HepG2 (cell line): ENCODE measurements at regions not wholly inside any gene's neighbourhood (a gene's known extent, or its start where the extent isn't known, plus 50 kb on each side); places are given as distances from the start of the nearest gene placed in this dataset.

Experiments
- ATAC-seq: fragments of 200-7000 bp; cut with Tn5 transposase; 3 replicates; pipeline ENCODE4 v1.9.1; 2020; ENCODE audit warnings: mild to moderate bottlenecking, moderate library complexity
- BruUV-seq: library from RNA; stranded (reverse); fragments of 400-500 nt; replicated peaks from 2 replicates; lab custom pipeline; 2021; lab: Mats Ljungman, UMichigan
- CTCF ChIA-PET: fragments of 300-600 bp; formaldehyde crosslinking; extraction: SDS; loops from one replicate; lab custom pipeline; 2021; ENCODE audit warnings: low total read pairs, inconsistent platforms, low intra/inter-chr PET ratio; lab: Yijun Ruan, JAX
- POLR2A ChIA-PET: fragments of 350-600 bp; sonication (Branson Sonifier 250); formaldehyde crosslinking; loops from one replicate; lab custom pipeline; 2020; ENCODE audit warnings: antibody characterized with exemption, inconsistent platforms; lab: Yijun Ruan, JAX
- DNase-seq: peaks from one replicate; pipeline ENCODE4 v3.0.0-alpha.2; 2015; ENCODE audit warnings: low spot score
- FAIRE-seq: peaks from 3 replicates; lab custom pipeline; 2011; peaks lifted over from hg19 to GRCh38; lab: Jason Lieb, UNC
- H2AFZ ChIP-seq: one replicate; pipeline ENCODE4 v1.6.1; 2011; ENCODE audit warnings: low read length, inconsistent platforms
- H3K27ac ChIP-seq: fragments of 300-600 bp; 3 replicates; pipeline ENCODE4 v1.8.0; 2011; ENCODE audit warnings: mixed run types, mild to moderate bottlenecking, mixed read lengths, low read length, inconsistent platforms; ENCODE audit not compliant: insufficient read depth; ENCODE audit errors: extremely low read length
- H3K27me3 ChIP-seq, 2 experiments: fragments of 200-600 bp in 1 of 2; 2 replicates in 1 of 2; 3 replicates in 1 of 2; pipeline versions ENCODE4 v1.6.0 to v1.8.0; 2011; ENCODE audit warnings: low read length in 2 of 2, mild to moderate bottlenecking in 2 of 2, moderate library complexity in 2 of 2, inconsistent platforms in 1 of 2; ENCODE audit not compliant: insufficient read depth in 2 of 2, control insufficient read depth in 1 of 2
- H3K36me3 ChIP-seq, 2 experiments: fragments of 200-600 bp in 1 of 2; replicated peaks in 1 of 2; 2 replicates in 1 of 2; 3 replicates in 1 of 2; pipeline versions ENCODE4 v1.5.1 to v1.8.0; 2011; ENCODE audit warnings: low read length in 2 of 2, inconsistent platforms in 1 of 2; ENCODE audit not compliant: insufficient read depth in 2 of 2, control insufficient read depth in 1 of 2
- H3K4me1 ChIP-seq: 2 replicates; pipeline ENCODE4 v1.5.1; 2012; ENCODE audit warnings: low read length, inconsistent platforms; ENCODE audit not compliant: insufficient read depth
- H3K4me2 ChIP-seq: 2 replicates; pipeline ENCODE4 v1.6.0; 2011; ENCODE audit warnings: low read depth, low read length, inconsistent platforms
- H3K4me3 ChIP-seq, 3 experiments: fragments of 200-600 bp in 1 of 3; sonication (generic), shearing (Covaris generic) in 1 of 3; replicated peaks in 1 of 3; 2 replicates each; pipeline ENCODE4 v1.5.1; 2011 to 2016; ENCODE audit warnings: low read length in 3 of 3, inconsistent platforms in 2 of 3, low read depth in 2 of 3, mild to moderate bottlenecking in 2 of 3, control low read depth in 1 of 3, mixed read lengths in 1 of 3; ENCODE audit not compliant: insufficient read depth in 1 of 3
- H3K79me2 ChIP-seq: one replicate; pipeline ENCODE4 v1.6.1; 2011; ENCODE audit warnings: low read length, inconsistent platforms; ENCODE audit not compliant: insufficient read depth
- H3K9ac ChIP-seq: 2 replicates; pipeline ENCODE4 v1.6.0; 2011; ENCODE audit warnings: mild to moderate bottlenecking, low read depth, low read length, inconsistent platforms; ENCODE audit not compliant: insufficient read depth
- H3K9me3 ChIP-seq: 2 replicates; pipeline ENCODE4 v1.5.1; 2012; ENCODE audit warnings: mild to moderate bottlenecking, low read length
- H4K20me1 ChIP-seq: 2 replicates; pipeline ENCODE4 v1.6.0; 2011; ENCODE audit warnings: inconsistent platforms, mild to moderate bottlenecking, low read length, moderate library complexity; ENCODE audit not compliant: insufficient read depth
- EHMT2 ChIP-seq: fragments of 200-600 bp; sonication (generic); IDR thresholded peaks from 2 replicates; pipeline ENCODE4 v1.7.0; 2017; ENCODE audit warnings: antibody characterized with exemption, low read depth, low read length, borderline replicate concordance
- ELF3 ChIP-seq: IDR thresholded peaks from 2 replicates; pipeline ENCODE4 v1.6.1; 2016; ENCODE audit warnings: missing genetic modification reagents, missing compliant biosample characterization
- PCBP1 ChIP-seq: fragments of 200-400 bp; formaldehyde crosslinking; IDR thresholded peaks from 2 replicates; pipeline ENCODE4 v1.6.1; 2017; ENCODE audit warnings: mild to moderate bottlenecking, low read depth, low read length, borderline replicate concordance
- PRDM4 ChIP-seq: sonication (generic); formaldehyde crosslinking; IDR thresholded peaks from 2 replicates; pipeline ENCODE4 v1.9.0; 2021; ENCODE audit warnings: missing genetic modification reagents, borderline replicate concordance
- SAFB2 ChIP-seq: sonication (generic); formaldehyde crosslinking; IDR thresholded peaks from 2 replicates; pipeline ENCODE4 v1.5.1; 2020; ENCODE audit warnings: missing genetic modification reagents, low read depth, mild to moderate bottlenecking, borderline replicate concordance
- SRF ChIP-seq: IDR thresholded peaks from 2 replicates; pipeline ENCODE4 v1.6.1; 2011; ENCODE audit warnings: mild to moderate bottlenecking, low read depth, low read length, moderate library complexity
- ZFP90 ChIP-seq: sonication (generic); formaldehyde crosslinking; IDR thresholded peaks from 2 replicates; pipeline ENCODE4 v1.8.0; 2022; ENCODE audit warnings: missing genetic modification reagents, mild to moderate bottlenecking, inconsistent platforms, borderline replicate concordance
- ZNF841 ChIP-seq: sonication (generic); formaldehyde crosslinking; IDR thresholded peaks from 2 replicates; pipeline ENCODE4 v1.8.1; 2023; ENCODE audit warnings: missing genetic modification reagents, borderline replicate concordance
- ZXDC ChIP-seq: sonication (generic); formaldehyde crosslinking; IDR thresholded peaks from 2 replicates; pipeline ENCODE4 v1.5.0; 2020; ENCODE audit warnings: mild to moderate bottlenecking, missing genetic modification reagents
- WGBS: methylation state at CpG from one replicate; pipeline ENCODE4 v1.1.6; 2017; ENCODE audit warnings: low lambda C conversion rate; 5-methylcytosine and 5-hydroxymethylcytosine counted together
- in situ Hi-C: cut with HindIII; loops from 2 replicates; pipeline ENCODE4 v1.10.0; 2017; ENCODE audit warnings: low pct_unique_long_range_greater_than_20kb; ENCODE audit not compliant: extremely low pct_ligation_motif_present
- intact Hi-C: fragments of 100-400 bp; cut with micrococcal nuclease; formaldehyde crosslinking; loops from one replicate; pipeline ENCODE4 v1.10.0; 2022; ENCODE audit not compliant: unreplicated experiment
- TF ChIP-seq, protein P1 (sequence below): sonication (generic); formaldehyde crosslinking; IDR thresholded peaks from 2 replicates; pipeline ENCODE4 v1.8.0; 2022; ENCODE audit warnings: missing genetic modification reagents, mild to moderate bottlenecking, borderline replicate concordance
- TF ChIP-seq, protein P2 (sequence below): sonication (generic); formaldehyde crosslinking; IDR thresholded peaks from 2 replicates; pipeline ENCODE4 v1.5.0; 2020; ENCODE audit warnings: missing genetic modification reagents
- TF ChIP-seq, protein P3 (sequence below): sonication (generic); formaldehyde crosslinking; IDR thresholded peaks from 2 replicates; pipeline ENCODE4 v1.9.0; 2021; ENCODE audit warnings: missing genetic modification reagents, mild to moderate bottlenecking, borderline replicate concordance

DNA sequence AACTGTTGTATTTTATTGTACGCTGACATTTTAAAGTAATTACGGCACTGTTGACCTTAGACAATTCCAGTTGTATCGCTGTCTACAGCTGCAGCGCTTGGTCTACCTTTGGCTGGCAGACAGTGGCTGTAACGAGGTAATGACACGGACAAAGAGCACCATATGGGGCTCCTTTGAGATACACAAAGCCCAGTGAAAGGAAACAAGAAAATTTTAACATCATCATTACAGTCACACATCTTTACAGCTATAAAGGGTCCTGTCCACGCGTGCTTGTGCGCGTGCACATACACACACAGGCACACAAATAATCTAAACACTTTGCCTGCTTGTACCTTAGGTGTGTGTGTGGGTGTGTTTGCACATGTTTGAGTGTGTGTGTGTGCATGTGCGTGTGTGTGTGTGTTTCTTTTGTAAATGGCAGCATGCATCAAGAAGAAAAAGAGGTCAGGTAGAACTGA is 946.0 kb downstream of the NR2F1-AS1 start:
- Histone ChIP-seq H3K4me1 (peaks cover 4% of the 10 kb centered on the region; the same call in 1 of the 2 replicates), H3K9ac (no peak overlapping the region), H3K27me3 (no peaks in the 10 kb centered on the region), H3K4me2 (no peak overlapping the region), H4K20me1 (no peaks in the 10 kb centered on the region), H3K9me3 (no peaks in the 10 kb centered on the region), H3K36me3 (no peaks in the 10 kb centered on the region), H2AFZ (no peak overlapping the region), H3K79me2 (no peaks in the 10 kb centered on the region), H3K27ac (no peak overlapping the region), H3K4me3 (no peak overlapping the region)
- FAIRE-seq (no peak), ATAC-seq (no peak), DNase-seq (no peak)
- BruUV-seq: no TSS peak
- CTCF ChIA-PET: no interaction called here
- POLR2A ChIA-PET: no interaction called here
- intact Hi-C loops: no loop called here
- in situ Hi-C loops: no loop called here
- 70% methylated on average over 11 of the region's 11 CpGs for WGBS
- TF ChIP-seq SAFB2 (CRISPR knock-in tag): no peak
- no peak for TF ChIP-seq ZFP90 (CRISPR knock-in tag)
- TF ChIP-seq ZNF841: no peak
- TF ChIP-seq SRF: no peak
- TF ChIP-seq EHMT2: no peak
- no peak for TF ChIP-seq ELF3 (CRISPR knock-in tag)
- TF ChIP-seq, protein P1, sequence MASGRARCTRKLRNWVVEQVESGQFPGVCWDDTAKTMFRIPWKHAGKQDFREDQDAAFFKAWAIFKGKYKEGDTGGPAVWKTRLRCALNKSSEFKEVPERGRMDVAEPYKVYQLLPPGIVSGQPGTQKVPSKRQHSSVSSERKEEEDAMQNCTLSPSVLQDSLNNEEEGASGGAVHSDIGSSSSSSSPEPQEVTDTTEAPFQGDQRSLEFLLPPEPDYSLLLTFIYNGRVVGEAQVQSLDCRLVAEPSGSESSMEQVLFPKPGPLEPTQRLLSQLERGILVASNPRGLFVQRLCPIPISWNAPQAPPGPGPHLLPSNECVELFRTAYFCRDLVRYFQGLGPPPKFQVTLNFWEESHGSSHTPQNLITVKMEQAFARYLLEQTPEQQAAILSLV (CRISPR knock-in tag): no peak
- TF ChIP-seq, protein P2, sequence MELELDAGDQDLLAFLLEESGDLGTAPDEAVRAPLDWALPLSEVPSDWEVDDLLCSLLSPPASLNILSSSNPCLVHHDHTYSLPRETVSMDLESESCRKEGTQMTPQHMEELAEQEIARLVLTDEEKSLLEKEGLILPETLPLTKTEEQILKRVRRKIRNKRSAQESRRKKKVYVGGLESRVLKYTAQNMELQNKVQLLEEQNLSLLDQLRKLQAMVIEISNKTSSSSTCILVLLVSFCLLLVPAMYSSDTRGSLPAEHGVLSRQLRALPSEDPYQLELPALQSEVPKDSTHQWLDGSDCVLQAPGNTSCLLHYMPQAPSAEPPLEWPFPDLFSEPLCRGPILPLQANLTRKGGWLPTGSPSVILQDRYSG (CRISPR knock-in tag): no peak
- TF ChIP-seq ZXDC (CRISPR knock-in tag): no peak
- TF ChIP-seq, protein P3, sequence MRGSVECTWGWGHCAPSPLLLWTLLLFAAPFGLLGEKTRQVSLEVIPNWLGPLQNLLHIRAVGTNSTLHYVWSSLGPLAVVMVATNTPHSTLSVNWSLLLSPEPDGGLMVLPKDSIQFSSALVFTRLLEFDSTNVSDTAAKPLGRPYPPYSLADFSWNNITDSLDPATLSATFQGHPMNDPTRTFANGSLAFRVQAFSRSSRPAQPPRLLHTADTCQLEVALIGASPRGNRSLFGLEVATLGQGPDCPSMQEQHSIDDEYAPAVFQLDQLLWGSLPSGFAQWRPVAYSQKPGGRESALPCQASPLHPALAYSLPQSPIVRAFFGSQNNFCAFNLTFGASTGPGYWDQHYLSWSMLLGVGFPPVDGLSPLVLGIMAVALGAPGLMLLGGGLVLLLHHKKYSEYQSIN: no peak
- no peak for TF ChIP-seq PCBP1
- TF ChIP-seq PRDM4 (CRISPR knock-in tag): no peak
